ENCODE measurements at regions not wholly inside any gene's neighbourhood (a gene's known extent, or its start where the extent isn't known, plus 50 kb on each side); places are given as distances from the start of the nearest gene placed in this dataset.

DNA sequence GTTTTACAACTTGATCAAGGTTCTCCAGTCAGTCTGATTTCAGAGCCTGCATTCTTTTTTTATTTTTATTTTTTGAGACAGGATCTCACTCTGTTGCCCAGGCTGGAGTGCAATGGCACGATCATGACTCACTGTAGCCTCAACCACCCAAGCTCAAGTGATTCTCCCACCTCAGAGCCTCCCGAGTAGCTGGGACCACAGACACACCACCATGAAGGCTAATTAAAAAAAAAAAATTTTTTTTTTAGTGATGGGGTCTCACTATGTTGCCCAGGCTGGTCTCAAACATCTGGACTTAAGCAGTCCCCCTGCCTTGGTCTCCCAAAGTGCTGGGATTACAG is 117.2 kb upstream of the NAV2 start:
- TF ChIP-seq, protein P1, sequence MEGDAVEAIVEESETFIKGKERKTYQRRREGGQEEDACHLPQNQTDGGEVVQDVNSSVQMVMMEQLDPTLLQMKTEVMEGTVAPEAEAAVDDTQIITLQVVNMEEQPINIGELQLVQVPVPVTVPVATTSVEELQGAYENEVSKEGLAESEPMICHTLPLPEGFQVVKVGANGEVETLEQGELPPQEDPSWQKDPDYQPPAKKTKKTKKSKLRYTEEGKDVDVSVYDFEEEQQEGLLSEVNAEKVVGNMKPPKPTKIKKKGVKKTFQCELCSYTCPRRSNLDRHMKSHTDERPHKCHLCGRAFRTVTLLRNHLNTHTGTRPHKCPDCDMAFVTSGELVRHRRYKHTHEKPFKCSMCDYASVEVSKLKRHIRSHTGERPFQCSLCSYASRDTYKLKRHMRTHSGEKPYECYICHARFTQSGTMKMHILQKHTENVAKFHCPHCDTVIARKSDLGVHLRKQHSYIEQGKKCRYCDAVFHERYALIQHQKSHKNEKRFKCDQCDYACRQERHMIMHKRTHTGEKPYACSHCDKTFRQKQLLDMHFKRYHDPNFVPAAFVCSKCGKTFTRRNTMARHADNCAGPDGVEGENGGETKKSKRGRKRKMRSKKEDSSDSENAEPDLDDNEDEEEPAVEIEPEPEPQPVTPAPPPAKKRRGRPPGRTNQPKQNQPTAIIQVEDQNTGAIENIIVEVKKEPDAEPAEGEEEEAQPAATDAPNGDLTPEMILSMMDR (IDR thresholded peaks at IDR 0.05; ENCODE audit: insufficient read depth, low read depth, low read length): no peak
- TF ChIP-seq EZH2 (IDR thresholded peaks at IDR 0.05; ENCODE audit: insufficient read depth, low read length): no peak
